Upper lobe of left lung (tissue), 6 donors: ENCODE measurements at regions not wholly inside any gene's neighbourhood (a gene's known extent, or its start where the extent isn't known, plus 50 kb on each side); places are given as distances from the start of the nearest gene placed in this dataset.

Source experiments
- ATAC-seq, 2 donors: fragments of 200-7000 bp; cut with Tn5 transposase; one replicate each; pipeline ENCODE4 v1.9.1; 2022; ENCODE audit warnings: mild to moderate bottlenecking in 2 of 2, moderate library complexity in 2 of 2; ENCODE audit not compliant: low FRiP score in 2 of 2
- DNase-seq, 2 donors: peaks; one replicate each; pipeline ENCODE4 v3.0.0-alpha.2; 2019 to 2020
- H3K27ac ChIP-seq, 4 donors: fragments of 200-600 bp; sonication (generic); one replicate each; pipeline ENCODE4 v1.5.1; 2016 to 2019
- H3K27me3 ChIP-seq, 4 donors: fragments of 200-600 bp; sonication (generic); one replicate each; pipeline ENCODE4 v1.5.1; 2017 to 2019
- H3K36me3 ChIP-seq, 4 donors: fragments of 200-600 bp; sonication (generic); one replicate each; pipeline ENCODE4 v1.5.1; 2016 to 2019
- H3K4me1 ChIP-seq, 4 donors: fragments of 200-600 bp; sonication (generic); one replicate each; pipeline ENCODE4 v1.5.1; 2018 to 2019
- H3K4me3 ChIP-seq, 4 donors: fragments of 200-600 bp; sonication (generic); one replicate each; pipeline ENCODE4 v1.5.1; 2017 to 2019; ENCODE audit warnings: mild to moderate bottlenecking in 2 of 4, moderate library complexity in 1 of 4
- H3K9me3 ChIP-seq, 4 donors: fragments of 200-600 bp; sonication (generic); one replicate each; pipeline ENCODE4 v1.5.1; 2018 to 2019
- CTCF ChIP-seq, 6 experiments: fragments of 450-650 bp in 4 of 6; fragments of 200-600 bp in 2 of 6; sonication (generic) in 2 of 6; IDR thresholded peaks; one replicate each; pipeline ENCODE4 v1.5.1; 2016 to 2019; ENCODE audit warnings: antibody characterized with exemption in 6 of 6
- EP300 ChIP-seq, 4 donors: sonication (generic); formaldehyde crosslinking; IDR thresholded peaks; one replicate each; pipeline ENCODE4 v1.5.1; 2017; ENCODE audit warnings: antibody characterized with exemption in 4 of 4, control low read depth in 2 of 4
- POLR2A ChIP-seq, 4 donors: fragments of 450-650 bp; IDR thresholded peaks; one replicate each; pipeline ENCODE4 v1.5.1; 2016 to 2017; ENCODE audit warnings: antibody characterized with exemption in 4 of 4, mild to moderate bottlenecking in 2 of 4
- POLR2AphosphoS5 ChIP-seq, 2 donors: sonication (generic); formaldehyde crosslinking; IDR thresholded peaks; one replicate each; pipeline ENCODE4 v1.5.1; 2017; ENCODE audit warnings: antibody characterized with exemption in 2 of 2
- WGBS, 2 donors: methylation state at CpG; one replicate each; pipeline ENCODE4 v1.1.5; 2017 to 2018; 5-methylcytosine and 5-hydroxymethylcytosine counted together
- donor health status: DM: no; HTN: no; CAD: no; lungs with moderate emphysema.
- donor health status: DM: no; HTN: yes; CAD: no; lungs with severe emphysema.

DNA sequence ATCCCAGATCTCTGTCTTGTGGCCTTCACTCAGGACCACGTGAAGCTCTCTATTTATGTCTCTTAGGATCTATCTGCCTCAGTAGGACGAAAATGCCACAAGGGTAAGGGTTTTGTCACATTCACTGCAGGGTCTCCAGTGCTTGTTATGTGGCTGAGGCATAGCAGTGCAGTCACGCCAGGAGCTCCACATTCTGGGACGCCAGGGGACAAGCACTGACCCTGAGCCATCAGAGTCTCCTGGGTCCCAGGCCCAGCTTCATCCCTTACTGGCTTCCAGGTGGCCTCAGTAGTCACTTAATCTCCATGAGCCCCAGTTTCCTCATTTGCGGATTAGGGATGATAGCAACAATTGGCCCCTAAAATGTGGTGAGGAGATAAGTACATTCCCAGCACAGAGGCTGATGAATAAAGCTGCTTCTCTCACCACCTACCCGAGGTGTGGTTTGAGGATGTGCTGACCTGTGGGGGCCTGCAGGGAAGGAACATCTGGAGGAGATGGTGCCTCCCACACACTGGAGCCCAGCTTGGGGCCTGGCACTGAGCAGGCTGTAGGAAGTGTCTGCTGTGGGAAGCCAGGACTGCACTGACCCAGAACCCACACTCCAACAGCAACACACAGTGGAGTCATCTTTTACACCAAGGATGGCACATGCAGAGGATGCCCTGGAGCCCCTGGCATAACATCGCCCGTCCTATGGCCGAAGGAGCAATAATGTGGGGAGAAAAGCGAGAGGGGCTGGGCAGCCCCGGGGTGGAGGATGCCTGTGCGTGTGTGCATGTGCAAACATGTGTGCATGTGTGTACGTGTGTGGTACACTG lies 93.2 kb upstream of the IQSEC1 start:
- Histone ChIP-seq H3K9me3 (no peaks in the 10 kb centered on the region), H3K4me3 (no peak overlapping the region), H3K27ac (no peak overlapping the region), H3K36me3 (no peaks in the 10 kb centered on the region), H3K4me1 (no peaks in the 10 kb centered on the region), H3K27me3 (no peaks in the 10 kb centered on the region)
- no peak for TF ChIP-seq CTCF (IDR thresholded peaks at IDR 0.05)
- no peak for TF ChIP-seq POLR2A (IDR thresholded peaks at IDR 0.05)
- no peak for TF ChIP-seq EP300 (IDR thresholded peaks at IDR 0.05)
- TF ChIP-seq POLR2AphosphoS5 (IDR thresholded peaks at IDR 0.05), result no peak
- no peak for ATAC-seq
- WGBS, 2 donors, result 78 to 86% methylated on average over 13 of the region's 13 CpGs
- DNase-seq, result no peak

DNA sequence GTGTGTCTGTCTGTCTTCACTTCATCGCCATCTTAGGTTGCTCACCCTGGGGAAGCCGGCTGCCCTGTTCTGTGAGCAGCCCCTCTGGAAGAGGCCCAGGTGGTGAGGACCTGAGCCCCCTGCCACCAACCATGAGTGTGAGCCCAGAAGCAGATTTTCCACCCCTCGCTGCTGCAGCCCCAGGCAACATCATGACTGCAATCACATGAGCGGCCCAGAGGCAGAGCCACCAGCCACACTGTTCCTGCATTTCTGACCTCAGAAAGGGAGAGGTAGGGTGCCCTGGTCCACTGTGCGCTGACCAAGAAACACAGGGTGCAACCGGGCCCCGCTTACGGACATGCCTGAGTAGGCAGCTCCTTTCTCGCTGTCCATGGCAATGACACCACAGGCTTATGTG lies 92.3 kb upstream of the IQSEC1 start:
- H3K4me3 ChIP-seq, result no peak overlapping the region
- ATAC-seq, result no peak

DNA sequence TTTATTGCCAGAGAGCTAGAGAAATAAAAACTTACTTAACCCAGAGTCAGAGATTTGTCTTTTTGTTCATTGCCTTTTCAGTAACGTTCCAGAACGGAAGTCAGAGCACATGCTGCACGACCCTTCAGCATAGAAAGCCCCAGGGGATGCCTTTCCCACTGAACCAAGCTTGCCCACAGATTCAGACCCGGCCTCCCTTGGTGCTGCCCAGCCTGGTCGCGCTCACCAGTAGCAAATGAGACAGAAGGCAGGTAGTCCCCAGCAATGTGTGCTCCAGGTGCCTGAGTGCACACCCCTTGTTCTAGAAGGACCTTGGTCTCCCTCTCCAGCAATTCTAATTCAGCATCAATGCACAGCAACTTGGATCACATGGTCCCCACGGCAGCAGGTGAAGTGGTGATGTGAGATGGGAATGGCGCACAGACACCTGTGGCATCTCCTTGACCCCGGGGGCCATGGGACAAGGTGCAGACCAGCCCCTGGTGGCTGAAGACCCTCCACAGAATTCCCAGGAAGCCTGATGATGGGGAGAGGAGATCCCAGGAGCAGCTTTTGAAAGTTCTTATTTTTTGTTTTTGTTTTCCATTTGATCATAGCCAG lies 91.8 kb upstream of the IQSEC1 start:
- H3K36me3 ChIP-seq, result no peaks in the 10 kb centered on the region
- no peaks in the 10 kb centered on the region for H3K27me3 ChIP-seq
- H3K27ac ChIP-seq, result no peak overlapping the region
- no peak for DNase-seq
- no peak overlapping the region for H3K4me3 ChIP-seq
- ATAC-seq, result no peak
- H3K4me1 ChIP-seq, result no peaks in the 10 kb centered on the region
- H3K9me3 ChIP-seq, result no peaks in the 10 kb centered on the region
- 76 to 84% methylated on average over 8 to 9 of the region's 9 CpGs for WGBS, 2 donors
- TF ChIP-seq CTCF (IDR thresholded peaks at IDR 0.05) (no peak), EP300 (IDR thresholded peaks at IDR 0.05) (no peak), POLR2A (IDR thresholded peaks at IDR 0.05) (no peak), POLR2AphosphoS5 (IDR thresholded peaks at IDR 0.05) (no peak)

More for the DNA sequence above, 92.3 kb upstream of the IQSEC1 start:
- Histone ChIP-seq H3K9me3 (no peaks in the 10 kb centered on the region), H3K36me3 (no peaks in the 10 kb centered on the region), H3K4me1 (no peaks in the 10 kb centered on the region), H3K27ac (no peak overlapping the region), H3K27me3 (no peaks in the 10 kb centered on the region)
- WGBS, 2 donors, result 83 to 93% methylated on average over 4 to 9 of the region's 9 CpGs
- TF ChIP-seq POLR2AphosphoS5 (IDR thresholded peaks at IDR 0.05), result no peak
- TF ChIP-seq CTCF (IDR thresholded peaks at IDR 0.05), result no peak
- no peak for TF ChIP-seq POLR2A (IDR thresholded peaks at IDR 0.05)
- TF ChIP-seq EP300 (IDR thresholded peaks at IDR 0.05), result no peak
- DNase-seq, result no peak

- TF ChIP-seq EP300 (IDR thresholded peaks at IDR 0.05), result no peak
- Histone ChIP-seq H3K27me3 (no peaks in the 10 kb centered on the region), H3K4me3 (no peak overlapping the region), H3K4me1 (no peaks in the 10 kb centered on the region), H3K27ac (no peak overlapping the region), H3K36me3 (no peaks in the 10 kb centered on the region), H3K9me3 (no peaks in the 10 kb centered on the region)
- DNase-seq (no peak), ATAC-seq (no peak)
- 88 to 90% methylated on average over 9 to 16 of the region's 16 CpGs for WGBS, 2 donors
Observed at GRCh38 chr3:13163848-13164382, 90.7 kb upstream of the IQSEC1 start.

GRCh38 chr3:13162549-13163320 lies 89.5 kb upstream of the IQSEC1 start:
- TF ChIP-seq EP300 (IDR thresholded peaks at IDR 0.05) (no peak), POLR2AphosphoS5 (IDR thresholded peaks at IDR 0.05) (no peak), POLR2A (IDR thresholded peaks at IDR 0.05) (no peak), CTCF (IDR thresholded peaks at IDR 0.05) (no peak)
- H3K27me3 ChIP-seq, result no peaks in the 10 kb centered on the region
- H3K36me3 ChIP-seq, result no peaks in the 10 kb centered on the region
- H3K4me3 ChIP-seq, result no peak overlapping the region
- ATAC-seq (no peak), DNase-seq (no peak)
- H3K27ac ChIP-seq, result no peak overlapping the region
- no peaks in the 10 kb centered on the region for H3K9me3 ChIP-seq
- H3K4me1 ChIP-seq, result no peaks in the 10 kb centered on the region
- 70 to 74% methylated on average over 9 of the region's 9 CpGs for WGBS, 2 donors
